ENCODE measurements at regions not wholly inside any gene's neighbourhood (a gene's known extent, or its start where the extent isn't known, plus 50 kb on each side); places are given as distances from the start of the nearest gene placed in this dataset.

DNA sequence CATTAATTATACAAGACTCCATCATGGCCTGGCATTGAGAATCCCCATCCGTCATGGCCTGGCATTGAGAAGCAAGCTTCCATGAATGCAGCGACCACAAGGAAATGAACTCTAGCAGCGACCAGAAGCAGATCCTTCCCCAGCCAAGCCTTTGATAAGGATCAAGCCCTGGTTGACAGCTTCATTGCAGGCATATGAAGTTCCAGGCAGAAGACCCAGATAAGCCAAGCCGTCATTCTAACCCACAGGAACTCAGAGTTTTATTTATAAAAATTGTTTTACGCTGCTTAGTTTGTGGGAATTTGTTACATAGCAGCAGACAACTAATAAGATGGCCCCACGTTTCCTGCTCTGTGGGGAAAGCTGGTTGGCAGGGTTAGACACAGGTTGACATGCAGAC is 642.3 kb downstream of the GATA3 start:
- Histone ChIP-seq H3K4me1 (no peaks in the 10 kb centered on the region), H3K27ac (no peak overlapping the region), H3K4me3 (no peak overlapping the region), H3K4me2 (no peak overlapping the region), H3K36me3 (no peaks in the 10 kb centered on the region), H4K20me1 (no peaks in the 10 kb centered on the region), H3K9ac (no peak overlapping the region), H3K27me3 (no peaks in the 10 kb centered on the region), H3K9me3 (replicated peaks in 1 of 11) (peaks cover 0 to 4% (median 0%) of the 10 kb centered on the region in 11 experiments; a peak in 1 of 22 replicates)
- TF ChIP-seq Cebpa-rat (IDR thresholded peaks at IDR 0.05) = no peak

GRCh38 chr10:8700689-8701088 is 646.2 kb downstream of the GATA3 start:
- no peak overlapping the region for H3K4me3 ChIP-seq
- no peak overlapping the region for H3K27ac ChIP-seq
- TF ChIP-seq Cebpa-rat (IDR thresholded peaks at IDR 0.05) = no peak

DNA sequence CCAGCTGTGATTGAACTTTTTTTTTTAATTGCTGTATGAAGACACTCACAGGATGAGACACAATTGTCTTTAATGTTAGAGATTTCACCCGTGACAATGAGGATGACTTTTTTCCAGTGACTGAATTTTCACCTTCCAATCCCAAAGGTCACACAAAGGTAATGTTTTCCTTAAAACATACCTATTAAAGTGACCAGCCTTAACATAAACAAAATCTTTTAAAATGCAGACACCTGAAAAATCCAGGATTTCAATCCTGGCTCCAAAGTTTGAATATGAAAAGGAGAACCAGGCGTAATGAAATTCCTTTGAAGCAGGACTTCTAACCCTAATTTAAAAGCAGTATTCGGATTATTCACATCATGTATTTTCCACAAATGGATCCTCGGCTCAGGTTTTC is 647.7 kb downstream of the GATA3 start:
- H3K27ac ChIP-seq = no peak overlapping the region
- H3K36me3 ChIP-seq = no peaks in the 10 kb centered on the region
- TF ChIP-seq Cebpa-rat (IDR thresholded peaks at IDR 0.05) = no peak
- H4K20me1 ChIP-seq = no peaks in the 10 kb centered on the region
- no peaks in the 10 kb centered on the region for H3K27me3 ChIP-seq
- no peak overlapping the region for H3K9ac ChIP-seq
- no peak overlapping the region for H3K4me3 ChIP-seq
- no peak overlapping the region for H3K4me2 ChIP-seq
- H3K9me3 ChIP-seq (replicated peaks in 1 of 11) = no peaks in the 10 kb centered on the region
- H3K4me1 ChIP-seq = no peaks in the 10 kb centered on the region

More at GRCh38 chr10:8700689-8701088, 646.2 kb downstream of the GATA3 start:
- Histone ChIP-seq H3K9ac (no peak overlapping the region), H3K27me3 (no peaks in the 10 kb centered on the region), H3K4me1 (no peaks in the 10 kb centered on the region), H3K4me2 (no peak overlapping the region), H3K36me3 (no peaks in the 10 kb centered on the region), H4K20me1 (no peaks in the 10 kb centered on the region), H3K9me3 (replicated peaks in 1 of 11) (no peaks in the 10 kb centered on the region)

DNA sequence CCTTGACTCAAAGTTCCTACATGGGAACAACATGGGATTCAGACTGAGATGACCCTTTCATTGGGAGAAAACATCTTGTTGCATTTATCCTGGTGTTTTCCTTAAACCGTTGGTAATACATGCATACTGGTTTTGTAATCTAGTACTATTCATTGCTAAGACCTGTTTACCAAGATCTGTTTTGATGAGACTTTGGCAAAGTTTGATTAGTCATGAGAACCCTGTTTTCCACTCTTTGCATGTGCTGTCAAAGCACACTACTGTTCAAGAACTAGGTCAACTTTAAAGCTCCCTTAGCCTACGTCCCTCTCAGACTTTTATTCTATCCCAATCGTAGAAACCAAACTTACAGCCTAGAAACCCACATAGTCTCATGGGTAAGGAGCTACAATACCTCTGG is 650.9 kb downstream of the GATA3 start:
- Histone ChIP-seq H4K20me1 (no peaks in the 10 kb centered on the region), H3K36me3 (no peaks in the 10 kb centered on the region), H3K4me1 (no peaks in the 10 kb centered on the region), H3K27ac (no peak overlapping the region), H3K4me3 (no peak overlapping the region), H3K9ac (no peak overlapping the region), H3K9me3 (replicated peaks in 1 of 11) (no peaks in the 10 kb centered on the region), H3K27me3 (no peaks in the 10 kb centered on the region), H3K4me2 (no peak overlapping the region)
- TF ChIP-seq Cebpa-rat (IDR thresholded peaks at IDR 0.05) = no peak

- Histone ChIP-seq H4K20me1 (no peaks in the 10 kb centered on the region), H3K9ac (no peak overlapping the region), H3K27me3 (no peaks in the 10 kb centered on the region), H3K9me3 (replicated peaks in 1 of 11) (0 out of 22 replicates have a peak, but pooled peaks cover 0 to under 1% (median 0%) of the 10 kb centered on the region in 11 experiments), H3K36me3 (no peaks in the 10 kb centered on the region), H3K4me2 (no peak overlapping the region), H3K4me3 (no peak overlapping the region), H3K4me1 (no peaks in the 10 kb centered on the region), H3K27ac (no peak overlapping the region)
- TF ChIP-seq Cebpa-rat (IDR thresholded peaks at IDR 0.05) = no peak
Observed at GRCh38 chr10:8712656-8713055, 658.2 kb downstream of the GATA3 start.

DNA sequence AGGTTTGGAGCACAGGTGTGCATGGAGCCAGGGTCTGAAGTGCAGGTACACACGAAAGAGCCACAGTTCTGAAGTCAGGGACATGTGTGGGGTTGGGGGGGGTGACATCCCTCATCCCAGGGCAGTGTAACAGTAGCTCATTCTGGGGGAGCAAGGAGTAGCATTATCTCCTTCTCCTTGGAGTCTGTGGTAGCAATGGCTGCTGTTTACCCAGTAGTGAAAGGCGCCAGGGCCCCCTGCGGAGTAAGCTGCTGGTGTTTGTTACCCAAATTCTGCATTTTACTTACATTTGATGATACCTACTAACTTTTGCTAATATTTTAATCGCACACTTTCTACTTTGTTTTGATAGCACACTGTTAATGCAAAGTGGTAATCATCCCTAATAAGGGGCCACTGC is 665.5 kb downstream of the GATA3 start:
- no peak overlapping the region for H3K4me2 ChIP-seq
- no peaks in the 10 kb centered on the region for H4K20me1 ChIP-seq
- no peaks in the 10 kb centered on the region for H3K27me3 ChIP-seq
- 0 out of 20 replicates have a peak, but pooled peaks cover 0 to 6% (median 0%) of the 10 kb centered on the region in 10 experiments for H3K4me1 ChIP-seq
- H3K9ac ChIP-seq = no peak overlapping the region
- no peak overlapping the region for H3K27ac ChIP-seq
- TF ChIP-seq Cebpa-rat (IDR thresholded peaks at IDR 0.05) = no peak
- peaks cover 22 to 35% (median 27%) of the 10 kb centered on the region in 11 experiments for H3K9me3 ChIP-seq (replicated peaks in 1 of 11)
- no peak overlapping the region for H3K4me3 ChIP-seq
- H3K36me3 ChIP-seq = no peaks in the 10 kb centered on the region

DNA sequence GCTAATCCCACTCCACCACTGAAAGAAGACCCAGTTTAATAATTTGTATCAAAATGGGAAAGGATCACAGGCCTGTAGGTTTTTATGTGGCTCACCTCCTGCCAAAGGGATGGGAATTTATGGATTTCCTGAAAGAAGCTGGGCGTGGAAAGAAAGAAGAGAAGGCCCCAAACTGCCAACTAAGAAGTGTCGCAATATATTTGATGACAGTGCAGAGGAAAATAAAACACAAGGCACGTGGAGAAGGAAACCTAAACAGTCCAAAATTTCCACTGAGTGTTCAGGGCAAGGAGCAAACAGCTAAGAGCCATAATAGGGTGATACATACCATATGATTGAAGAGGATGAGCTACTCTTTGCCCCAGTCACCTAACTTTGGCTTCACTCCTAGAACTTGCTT is 667.2 kb downstream of the GATA3 start:
- Histone ChIP-seq H3K4me1 (0 out of 20 replicates have a peak, but pooled peaks cover 0 to 6% (median 0%) of the 10 kb centered on the region in 10 experiments), H3K9me3 (replicated peaks in 1 of 11) (peaks cover 22 to 35% (median 27%) of the 10 kb centered on the region in 11 experiments), H3K4me3 (no peak overlapping the region), H3K9ac (no peak overlapping the region), H3K27me3 (no peaks in the 10 kb centered on the region), H3K36me3 (no peaks in the 10 kb centered on the region), H3K27ac (no peak overlapping the region), H3K4me2 (no peak overlapping the region; a peak in 1 of 22 replicates), H4K20me1 (no peaks in the 10 kb centered on the region)
- peak in 4 of 11 experiments; percentile 15 to 76 (median 64); a peak in 5 of 22 replicates for TF ChIP-seq Cebpa-rat (IDR thresholded peaks at IDR 0.05)

DNA sequence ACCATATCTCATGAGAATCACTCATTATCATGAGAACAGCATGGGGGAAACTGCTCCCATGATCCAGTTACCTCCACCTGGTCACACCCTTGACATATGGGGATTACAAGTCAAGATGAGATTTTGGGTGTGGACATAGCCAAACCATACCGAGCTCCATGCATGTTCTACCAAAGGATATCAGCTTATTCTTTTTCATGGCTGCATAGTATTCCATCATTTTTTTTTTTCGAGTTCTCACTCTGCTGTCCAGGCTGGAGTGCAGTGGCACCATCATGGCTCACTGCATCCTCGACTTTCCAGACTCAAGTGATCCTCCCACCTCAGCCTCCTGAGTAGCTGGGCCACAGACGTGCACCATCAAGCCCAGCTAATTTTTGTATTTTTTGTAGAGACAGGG is 668.3 kb downstream of the GATA3 start:
- no peak overlapping the region for H3K4me3 ChIP-seq
- H3K27me3 ChIP-seq = no peaks in the 10 kb centered on the region
- H3K27ac ChIP-seq = no peak overlapping the region
- no peak for TF ChIP-seq Cebpa-rat (IDR thresholded peaks at IDR 0.05)
- H3K9ac ChIP-seq = no peak overlapping the region
- H3K4me2 ChIP-seq = no peak overlapping the region
- H4K20me1 ChIP-seq = no peaks in the 10 kb centered on the region
- H3K36me3 ChIP-seq = no peaks in the 10 kb centered on the region
- H3K4me1 ChIP-seq = 0 out of 20 replicates have a peak, but pooled peaks cover 0 to 6% (median 0%) of the 10 kb centered on the region in 10 experiments
- H3K9me3 ChIP-seq (replicated peaks in 1 of 11) = peaks cover 22 to 34% (median 27%) of the 10 kb centered on the region in 11 experiments

DNA sequence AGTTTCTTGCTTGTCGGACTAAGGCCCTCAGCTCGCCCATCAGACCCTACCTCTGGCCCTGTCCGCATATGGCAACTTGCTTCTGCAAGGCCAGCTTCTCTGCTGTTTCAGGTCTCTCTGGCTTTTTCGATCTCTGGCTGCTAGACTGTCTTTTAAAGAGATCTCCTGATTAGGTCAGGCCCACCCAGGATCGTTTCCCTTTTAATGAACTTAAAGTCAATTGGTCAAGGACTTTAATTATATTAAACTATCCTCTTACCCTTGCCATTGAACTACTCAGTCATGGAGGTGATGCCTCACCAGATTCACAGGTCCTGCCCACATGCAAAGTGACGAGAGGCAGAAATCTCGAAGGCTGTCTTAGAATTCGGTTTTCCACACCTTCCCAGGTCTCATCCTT is 670.9 kb downstream of the GATA3 start:
- Histone ChIP-seq H3K27me3 (no peaks in the 10 kb centered on the region), H3K9ac (no peak overlapping the region), H3K4me2 (no peak overlapping the region), H3K4me1 (0 out of 20 replicates have a peak, but pooled peaks cover 0 to 6% (median 0%) of the 10 kb centered on the region in 10 experiments), H3K4me3 (no peak overlapping the region), H4K20me1 (no peaks in the 10 kb centered on the region), H3K27ac (no peak overlapping the region), H3K9me3 (replicated peaks in 1 of 11) (peaks cover 6 to 14% (median 8%) of the 10 kb centered on the region in 11 experiments; a peak in 19 of 22 replicates), H3K36me3 (no peaks in the 10 kb centered on the region)
- no peak for TF ChIP-seq Cebpa-rat (IDR thresholded peaks at IDR 0.05)

DNA sequence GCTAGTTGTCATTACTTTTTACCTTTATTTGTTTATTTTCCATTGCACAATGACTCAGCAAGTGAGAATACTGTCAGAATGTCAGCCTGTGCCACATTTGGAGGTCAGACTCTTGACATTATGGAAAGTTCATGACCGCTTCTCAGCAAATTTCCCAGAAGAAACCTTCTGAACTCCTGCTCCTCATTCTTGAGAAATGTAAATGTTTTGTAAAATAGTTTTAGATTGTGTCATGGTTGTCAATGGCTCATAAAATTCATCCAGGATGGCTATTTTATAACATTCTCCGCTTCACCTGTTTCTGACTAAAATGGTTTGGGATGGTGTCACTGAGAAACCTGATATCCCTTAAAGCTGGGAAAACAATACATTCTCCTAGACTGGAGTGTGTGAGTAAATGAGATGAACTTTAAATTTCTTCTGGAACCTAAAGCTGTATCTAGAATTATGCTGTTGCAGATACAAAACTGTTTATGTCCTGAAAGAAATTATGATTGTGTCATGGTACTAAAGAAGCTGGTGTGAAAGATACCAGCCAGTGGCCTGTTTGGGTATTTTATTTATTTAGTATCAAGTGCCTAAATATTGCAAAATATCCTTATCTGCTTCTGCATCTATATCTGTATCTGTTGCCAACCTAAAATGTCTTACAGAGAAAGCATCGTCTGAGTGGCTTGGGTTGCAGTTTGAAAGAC is 671.7 kb downstream of the GATA3 start:
- Histone ChIP-seq H3K27me3 (no peaks in the 10 kb centered on the region), H3K9me3 (replicated peaks in 1 of 11) (peaks cover 6 to 14% (median 8%) of the 10 kb centered on the region in 11 experiments; a peak in 19 of 22 replicates), H3K4me1 (0 out of 20 replicates have a peak, but pooled peaks cover 0 to 6% (median 0%) of the 10 kb centered on the region in 10 experiments), H3K4me2 (no peak overlapping the region), H3K36me3 (no peaks in the 10 kb centered on the region), H4K20me1 (no peaks in the 10 kb centered on the region), H3K9ac (no peak overlapping the region), H3K4me3 (no peak overlapping the region), H3K27ac (no peak overlapping the region)
- no peak for TF ChIP-seq Cebpa-rat (IDR thresholded peaks at IDR 0.05)
